ENCODE measurements at regions not wholly inside any gene's neighbourhood (a gene's known extent, or its start where the extent isn't known, plus 50 kb on each side); places are given as distances from the start of the nearest gene placed in this dataset.
"Not testable (repeated sequence)": the region's sequence is repeated elsewhere in the genome, so short reads cannot be mapped to it uniquely, and the experiment has no call there.

DNA sequence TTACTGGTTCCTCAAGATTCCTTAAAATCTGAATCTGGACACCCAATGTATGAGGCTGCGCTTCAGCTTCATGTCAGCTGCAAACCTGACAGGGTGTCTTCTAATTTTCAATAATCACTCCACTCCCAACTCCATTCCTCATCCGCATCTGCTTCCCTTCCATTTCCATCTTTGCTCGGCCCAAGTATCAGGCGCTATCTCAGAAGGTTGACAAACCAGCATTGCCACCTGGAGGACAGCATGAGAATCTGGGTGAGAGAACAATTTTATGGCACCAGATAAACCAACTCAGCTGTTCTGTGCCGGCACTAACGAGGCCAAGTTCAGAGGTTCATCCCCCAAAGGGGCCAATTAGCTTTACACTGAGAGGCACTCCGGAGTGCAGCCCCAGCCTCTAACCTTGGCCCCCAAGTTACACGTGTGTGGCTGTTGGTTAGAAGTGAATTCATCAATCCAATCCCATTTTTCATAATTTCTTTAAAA is 79.1 kb upstream of the LMO2 start:
- no peak for DNase-seq

DNA sequence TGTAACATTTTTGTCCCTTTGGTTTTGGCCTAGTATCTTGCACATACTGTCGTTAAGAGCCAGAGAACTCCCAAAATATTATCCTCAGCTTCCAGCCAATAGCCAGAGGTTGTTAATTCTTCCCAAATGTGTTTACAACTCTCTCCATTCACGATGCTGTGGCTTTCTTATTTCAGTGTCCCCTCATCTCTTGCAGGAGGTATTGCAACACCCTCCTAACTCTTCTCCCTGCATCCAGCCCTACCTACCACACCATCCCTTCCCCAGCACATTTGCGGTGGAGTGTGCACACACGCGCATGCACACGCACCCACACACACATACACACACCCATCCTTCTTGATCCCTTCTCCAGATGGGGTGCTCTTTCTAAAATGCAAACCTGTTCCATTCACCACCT is 75.6 kb upstream of the LMO2 start:
- DNase-seq = no peak

DNA sequence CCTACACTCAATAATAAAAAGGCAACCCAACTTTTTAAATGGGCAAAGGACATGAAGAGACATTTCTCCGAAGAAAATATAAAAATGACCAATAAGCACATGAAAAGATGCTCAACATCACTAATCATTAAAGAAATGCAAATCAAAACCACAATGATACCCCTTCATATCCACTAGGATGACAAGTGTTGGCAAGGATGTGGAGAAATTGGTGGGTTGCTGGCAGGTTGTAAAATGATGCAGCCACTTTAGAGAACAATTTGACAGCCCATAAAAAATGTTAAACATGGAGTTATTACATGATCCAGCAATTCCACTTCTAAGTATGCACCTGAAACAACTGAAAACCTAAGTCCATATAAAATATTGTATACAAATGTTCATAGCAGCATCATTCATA is 73.2 kb upstream of the LMO2 start:
- DNase-seq = no peak

DNA sequence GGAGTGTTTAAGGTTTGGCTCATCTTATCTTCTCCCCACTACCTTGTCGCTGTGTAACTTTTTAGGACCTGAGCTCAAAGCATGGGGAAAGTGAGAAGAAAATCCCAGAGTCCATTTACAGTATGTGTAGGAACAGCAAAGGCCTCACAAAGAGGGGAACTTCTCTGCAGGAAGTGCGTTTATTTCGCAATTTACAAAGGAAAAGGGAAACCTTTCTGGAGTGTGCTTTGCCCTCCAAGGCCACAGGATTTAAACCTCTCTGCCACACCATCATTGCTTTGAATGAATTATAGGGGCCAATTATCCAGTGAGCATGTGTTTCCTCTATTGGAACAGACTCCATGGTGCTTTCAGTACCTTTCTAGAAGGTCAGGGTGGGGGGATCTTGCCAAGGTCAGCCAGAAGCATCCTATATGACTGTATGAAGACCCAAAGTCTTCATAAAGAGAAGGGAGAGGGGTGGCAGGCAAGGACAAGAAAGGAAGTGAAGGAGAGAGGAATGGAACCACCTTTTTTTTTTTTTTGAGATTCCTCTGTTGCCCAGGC is 68.1 kb upstream of the LMO2 start:
- no peak for DNase-seq

- DNase-seq = no peak
Measured at GRCh38 chr11:33957304-33957917, 65.5 kb upstream of the LMO2 start.

- no peak for DNase-seq
Measured at GRCh38 chr11:33956611-33957010, 64.7 kb upstream of the LMO2 start.

DNA sequence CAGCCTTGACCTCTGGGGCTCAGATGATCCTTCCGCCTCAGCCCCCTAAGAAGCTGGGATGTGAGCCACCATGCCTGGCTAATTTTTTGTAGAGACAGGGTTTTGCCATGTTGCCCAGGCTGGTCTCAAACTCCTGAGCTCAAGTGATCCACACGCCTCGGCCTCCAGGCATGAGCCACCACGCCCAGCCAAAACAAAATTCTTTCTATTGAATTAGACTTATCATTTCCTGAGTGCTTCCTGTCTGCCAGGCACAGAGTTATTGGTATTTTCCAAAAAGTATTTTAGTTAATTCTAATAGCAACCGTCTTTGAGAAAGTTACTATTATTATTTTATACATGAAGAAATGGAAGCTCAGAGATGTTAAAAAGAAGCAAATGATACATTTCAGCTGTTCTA is 61.4 kb upstream of the LMO2 start:
- DNase-seq = no peak

DNA sequence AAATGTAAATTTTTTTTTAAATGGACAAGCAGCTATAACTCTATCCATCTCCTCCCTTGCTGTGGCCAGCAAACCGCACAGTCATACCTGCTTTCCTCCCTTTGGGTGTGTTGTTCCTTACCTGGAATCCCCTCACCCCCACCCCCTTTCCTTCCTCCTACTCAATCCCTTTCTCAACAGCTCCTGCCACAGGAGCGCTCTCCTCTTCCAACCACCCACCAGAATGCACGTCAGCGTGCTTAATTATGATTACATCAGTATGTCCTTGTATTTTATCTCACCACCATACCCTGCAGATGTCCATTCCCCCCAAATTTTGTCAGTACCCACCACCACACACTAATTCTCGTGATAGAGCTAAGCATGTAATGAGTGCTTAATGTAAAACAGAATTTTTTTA is 60.9 kb upstream of the LMO2 start:
- DNase-seq = no peak

DNA sequence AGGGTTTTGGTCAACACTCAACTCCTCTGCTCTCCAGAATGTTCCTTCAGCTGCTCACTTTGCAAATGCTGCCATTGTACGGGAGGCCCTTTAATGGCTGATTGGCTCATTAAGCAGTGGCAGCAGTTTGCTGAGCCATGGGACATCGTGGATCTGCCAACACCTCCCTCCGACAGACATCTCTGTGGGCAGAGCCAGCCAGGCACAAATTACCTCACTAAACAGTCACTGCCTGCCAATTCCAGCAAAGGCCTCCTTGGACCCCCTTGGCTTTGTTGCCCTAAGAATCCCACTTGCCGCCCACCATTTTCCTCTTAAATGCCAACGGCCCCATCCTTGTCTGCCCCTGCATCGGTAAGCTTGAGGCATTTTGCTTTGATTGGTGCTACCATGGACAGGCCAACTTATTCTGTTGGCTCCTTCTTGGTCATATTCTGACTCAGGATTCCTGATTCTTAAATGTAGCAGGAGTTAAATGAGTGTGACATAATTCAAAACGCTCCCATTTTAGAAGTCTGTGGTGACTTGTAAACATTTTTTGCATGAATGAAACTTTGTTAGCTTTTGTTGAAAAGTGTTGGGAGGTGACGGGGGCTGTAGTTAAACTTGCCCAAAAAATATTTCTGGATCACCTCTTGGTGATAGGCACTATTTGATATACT is 57.5 kb upstream of the LMO2 start:
- no peak for DNase-seq

DNA sequence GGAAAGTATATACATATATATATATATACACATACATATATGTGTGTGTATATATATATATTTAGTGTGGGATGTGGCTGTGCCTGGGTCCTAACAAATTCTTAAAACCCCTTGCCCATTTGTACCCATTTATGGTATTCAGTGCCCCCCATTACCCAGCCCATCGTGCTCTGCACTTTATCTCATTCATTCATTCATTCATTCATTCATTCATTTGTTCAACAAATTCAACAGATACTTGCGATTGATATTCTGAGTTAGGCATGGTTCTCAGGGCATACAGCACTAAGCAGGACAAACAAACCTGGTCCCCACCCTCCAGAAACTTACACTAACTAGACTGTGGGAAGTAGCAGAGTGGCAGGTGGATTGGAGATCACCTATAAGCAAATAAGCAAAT is 56.6 kb upstream of the LMO2 start:
- no peak for DNase-seq

- not testable (repeated sequence) for DNase-seq
Measured at GRCh38 chr11:33947918-33948317, 56.0 kb upstream of the LMO2 start.

DNA sequence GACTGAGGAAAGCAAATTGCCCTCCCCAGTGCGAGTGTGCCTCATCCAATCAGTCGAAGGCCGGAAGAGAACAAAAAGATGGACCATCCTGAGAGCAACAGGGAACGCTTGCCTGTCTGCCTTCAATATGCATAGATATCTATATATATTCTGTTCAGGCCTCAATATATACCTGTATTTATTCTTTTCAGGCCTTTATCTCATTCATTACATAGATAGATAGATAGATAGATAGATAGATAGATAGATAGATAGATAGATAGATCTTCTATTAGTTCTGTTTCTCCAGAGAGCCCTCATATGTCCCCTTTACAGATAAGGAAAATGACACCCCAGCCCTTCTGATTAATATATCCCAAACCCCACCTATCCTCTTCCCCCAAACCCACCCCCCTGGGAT is 55.1 kb upstream of the LMO2 start:
- DNase-seq = no peak

DNA sequence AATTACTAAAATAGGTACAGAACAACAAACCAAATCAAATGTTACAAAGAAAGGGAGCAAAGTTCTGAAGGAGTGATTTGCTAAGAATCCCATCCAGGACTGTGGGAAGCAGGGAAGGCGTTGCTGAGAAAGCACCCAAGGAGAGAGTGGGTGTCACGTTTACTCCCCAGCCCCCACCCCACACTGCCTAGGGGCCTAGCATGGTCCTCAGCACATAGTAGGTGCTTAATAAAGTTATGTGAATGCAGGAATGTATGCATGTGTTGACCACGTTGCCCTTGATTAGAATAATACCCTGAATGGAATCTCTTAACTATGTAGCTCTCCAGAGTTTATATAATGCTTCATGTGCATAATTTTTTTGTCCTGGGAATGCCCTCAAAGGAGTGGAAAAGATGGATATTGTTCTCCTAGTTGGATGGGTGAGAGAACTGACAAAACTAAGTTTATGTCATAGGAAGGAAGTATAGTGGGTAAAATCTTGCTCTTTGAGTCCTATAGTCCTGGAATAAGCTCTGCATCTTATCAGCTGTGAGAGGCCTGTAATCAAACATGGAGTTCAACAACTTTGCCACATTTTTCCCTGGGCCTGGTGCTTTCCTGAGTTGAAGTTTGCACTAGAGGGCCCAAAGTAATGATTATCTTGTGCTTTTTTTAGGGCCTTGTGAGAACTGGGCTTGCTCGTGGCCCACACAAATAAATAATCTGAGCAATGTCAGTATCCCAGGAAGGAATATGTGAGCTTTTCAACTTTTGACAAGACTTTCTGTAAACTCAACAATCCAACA is 53.8 kb upstream of the LMO2 start:
- DNase-seq = no peak

- no peak for DNase-seq
Measured at GRCh38 chr11:33944693-33945424, 53.0 kb upstream of the LMO2 start.

DNA sequence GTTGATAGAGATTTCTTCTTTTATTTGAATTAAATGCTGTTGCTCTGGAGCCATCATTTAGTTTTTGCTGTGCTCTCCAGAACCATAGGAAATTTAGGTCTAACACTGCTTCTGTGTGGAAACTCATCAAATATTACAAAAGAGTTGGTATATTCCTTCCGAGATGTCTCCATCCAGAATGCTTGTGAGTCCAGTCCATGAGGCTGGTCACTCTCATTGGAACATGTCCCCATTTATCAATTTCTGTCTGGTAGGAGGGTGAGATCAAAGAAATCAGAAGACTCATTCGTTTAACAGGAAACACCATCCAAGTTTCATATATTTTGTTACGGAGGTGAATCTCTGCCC is 52.4 kb upstream of the LMO2 start:
- no peak for DNase-seq

GRCh38 chr11:33942954-33943353 is 51.1 kb upstream of the LMO2 start:
- DNase-seq = no peak

GRCh38 chr11:33941637-33942160 is 49.8 kb upstream of the LMO2 start:
- no peak for DNase-seq
